ENCODE measurements at regions not wholly inside any gene's neighbourhood (a gene's known extent, or its start where the extent isn't known, plus 50 kb on each side); places are given as distances from the start of the nearest gene placed in this dataset.

GRCh38 chr5:167451076-167451475 lies 840.4 kb upstream of the WWC1 start:
- ATAC-seq (no peak), DNase-seq (no peak)
- Histone ChIP-seq H3K4me3 (no peak overlapping the region), H3K4me1 (no peaks in the 10 kb centered on the region), H3K27ac (no peak overlapping the region), H3K27me3 (no peaks in the 10 kb centered on the region), H3K9me3 (no peaks in the 10 kb centered on the region), H3K36me3 (no peaks in the 10 kb centered on the region)
- WGBS (ENCODE audit: insufficient coverage, low coverage, low lambda C conversion rate, missing lambda C conversion rate), result 87% methylated on average over 7 of the region's 7 CpGs
- intact Hi-C loops (cut with DNase I), result no loop called here
- no peak for TF ChIP-seq POLR2A (IDR thresholded peaks at IDR 0.05)
- no peak for TF ChIP-seq CTCF (IDR thresholded peaks at IDR 0.05)

GRCh38 chr5:167452136-167452535 lies 839.3 kb upstream of the WWC1 start:
- Histone ChIP-seq H3K9me3 (no peaks in the 10 kb centered on the region), H3K27me3 (no peaks in the 10 kb centered on the region), H3K27ac (no peak overlapping the region), H3K36me3 (no peaks in the 10 kb centered on the region), H3K4me1 (no peaks in the 10 kb centered on the region), H3K4me3 (no peak overlapping the region)
- TF ChIP-seq POLR2A (IDR thresholded peaks at IDR 0.05) (no peak), CTCF (IDR thresholded peaks at IDR 0.05) (no peak)
- DNase-seq (no peak), ATAC-seq (no peak)
- 98% methylated on average over 4 of the region's 4 CpGs for WGBS (ENCODE audit: insufficient coverage, low coverage, low lambda C conversion rate, missing lambda C conversion rate)
- intact Hi-C loops (cut with DNase I), result no loop called here

- DNase-seq (no peak), ATAC-seq (peak in 3 of 4 donors; percentile 44 to 56 (median 55))
- no peak for TF ChIP-seq POLR2A (IDR thresholded peaks at IDR 0.05)
- no peak for TF ChIP-seq CTCF (IDR thresholded peaks at IDR 0.05)
- intact Hi-C loops (cut with DNase I), result no loop called here
- no peak overlapping the region for H3K27ac ChIP-seq
- no peaks in the 10 kb centered on the region for H3K36me3 ChIP-seq
- H3K27me3 ChIP-seq, result no peaks in the 10 kb centered on the region
- no peak overlapping the region for H3K4me3 ChIP-seq
- no peaks in the 10 kb centered on the region for H3K4me1 ChIP-seq
- H3K9me3 ChIP-seq, result no peaks in the 10 kb centered on the region
- WGBS (ENCODE audit: insufficient coverage, low coverage, low lambda C conversion rate, missing lambda C conversion rate), result 43% methylated on average over 3 of the region's 3 CpGs
Observed at GRCh38 chr5:167453246-167454030, 838.0 kb upstream of the WWC1 start.

- WGBS (ENCODE audit: insufficient coverage, low coverage, low lambda C conversion rate, missing lambda C conversion rate), result 68% methylated on average over 2 of the region's 4 CpGs
Observed at GRCh38 chr5:167458412-167458811, 833.0 kb upstream of the WWC1 start.

More at GRCh38 chr5:167458412-167458811, 833.0 kb upstream of the WWC1 start:
- TF ChIP-seq CTCF (IDR thresholded peaks at IDR 0.05), result no peak
- TF ChIP-seq POLR2A (IDR thresholded peaks at IDR 0.05), result no peak
- Histone ChIP-seq H3K27ac (no peak overlapping the region), H3K4me3 (no peak overlapping the region), H3K27me3 (no peaks in the 10 kb centered on the region), H3K4me1 (no peaks in the 10 kb centered on the region), H3K36me3 (no peaks in the 10 kb centered on the region), H3K9me3 (no peaks in the 10 kb centered on the region)
- DNase-seq, result no peak
- ATAC-seq, result no peak
- intact Hi-C loops (cut with DNase I), result no loop called here
